Gastroesophageal sphincter (tissue), 3 donors: ENCODE measurements at regions not wholly inside any gene's neighbourhood (a gene's known extent, or its start where the extent isn't known, plus 50 kb on each side); places are given as distances from the start of the nearest gene placed in this dataset.

Source experiments
- EP300 ChIP-seq: sonication (generic); formaldehyde crosslinking; IDR thresholded peaks from one replicate; pipeline ENCODE4 v1.6.1; 2017; ENCODE audit warnings: antibody characterized with exemption, mild to moderate bottlenecking
- POLR2A ChIP-seq, 2 donors: fragments of 450-650 bp; IDR thresholded peaks; one replicate each; pipeline ENCODE4 v1.6.1; 2017; ENCODE audit warnings: antibody characterized with exemption in 2 of 2, mild to moderate bottlenecking in 2 of 2, moderate library complexity in 1 of 2
- TF ChIP-seq, protein P1 (sequence below), 4 experiments: fragments of 200-600 bp in 2 of 4; fragments of 450-650 bp in 2 of 4; sonication (generic) in 1 of 4; IDR thresholded peaks; one replicate each; pipeline ENCODE4 v1.5.1; 2017 to 2019; ENCODE audit warnings: antibody characterized with exemption in 4 of 4, mild to moderate bottlenecking in 2 of 4, moderate library complexity in 2 of 4

DNA sequence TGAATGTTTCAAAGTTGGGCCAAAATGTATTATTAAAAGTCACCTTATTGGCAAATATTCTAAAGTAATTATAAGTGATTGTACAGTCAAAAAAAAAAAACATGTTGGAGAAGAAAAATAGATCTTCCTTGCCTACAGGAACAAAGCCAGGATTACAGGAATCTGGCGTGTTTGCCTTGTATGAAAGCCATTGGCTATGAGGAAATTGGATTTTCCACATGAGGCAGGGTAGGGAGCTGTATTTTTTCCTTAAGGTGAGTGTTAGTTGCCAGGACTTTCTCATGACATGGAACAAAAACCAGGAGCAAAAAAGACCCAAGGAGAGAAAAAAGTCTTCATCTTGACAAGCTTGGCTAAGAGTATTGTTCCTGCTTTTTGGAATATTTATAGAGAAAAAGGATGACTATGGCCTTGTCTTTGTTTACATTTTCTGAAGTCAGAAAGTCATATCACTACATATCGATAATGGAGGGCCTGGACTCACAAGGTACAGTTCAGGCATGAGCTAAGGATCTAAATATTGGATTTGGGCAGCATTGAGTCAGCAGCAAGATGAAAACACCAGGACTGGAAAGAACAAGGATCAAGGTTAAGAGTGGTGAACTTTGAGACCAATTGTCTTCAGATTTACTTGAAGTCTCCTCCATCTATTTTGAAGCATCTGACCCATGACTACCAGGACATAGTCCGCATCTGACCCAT, 68.4 kb upstream of the FLRT2 start:
- no peak for TF ChIP-seq POLR2A (IDR thresholded peaks at IDR 0.05)
- TF ChIP-seq, protein P1, sequence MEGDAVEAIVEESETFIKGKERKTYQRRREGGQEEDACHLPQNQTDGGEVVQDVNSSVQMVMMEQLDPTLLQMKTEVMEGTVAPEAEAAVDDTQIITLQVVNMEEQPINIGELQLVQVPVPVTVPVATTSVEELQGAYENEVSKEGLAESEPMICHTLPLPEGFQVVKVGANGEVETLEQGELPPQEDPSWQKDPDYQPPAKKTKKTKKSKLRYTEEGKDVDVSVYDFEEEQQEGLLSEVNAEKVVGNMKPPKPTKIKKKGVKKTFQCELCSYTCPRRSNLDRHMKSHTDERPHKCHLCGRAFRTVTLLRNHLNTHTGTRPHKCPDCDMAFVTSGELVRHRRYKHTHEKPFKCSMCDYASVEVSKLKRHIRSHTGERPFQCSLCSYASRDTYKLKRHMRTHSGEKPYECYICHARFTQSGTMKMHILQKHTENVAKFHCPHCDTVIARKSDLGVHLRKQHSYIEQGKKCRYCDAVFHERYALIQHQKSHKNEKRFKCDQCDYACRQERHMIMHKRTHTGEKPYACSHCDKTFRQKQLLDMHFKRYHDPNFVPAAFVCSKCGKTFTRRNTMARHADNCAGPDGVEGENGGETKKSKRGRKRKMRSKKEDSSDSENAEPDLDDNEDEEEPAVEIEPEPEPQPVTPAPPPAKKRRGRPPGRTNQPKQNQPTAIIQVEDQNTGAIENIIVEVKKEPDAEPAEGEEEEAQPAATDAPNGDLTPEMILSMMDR (IDR thresholded peaks at IDR 0.05), result no peak
- TF ChIP-seq EP300, result no peak
